ENCODE measurements at regions not wholly inside any gene's neighbourhood (a gene's known extent, or its start where the extent isn't known, plus 50 kb on each side); places are given as distances from the start of the nearest gene placed in this dataset.
A peak's percentile ranks its signal among the peaks of the same experiment; 100 is the strongest.
"Not testable (repeated sequence)": the region's sequence is repeated elsewhere in the genome, so short reads cannot be mapped to it uniquely, and the experiment has no call there.

DNA sequence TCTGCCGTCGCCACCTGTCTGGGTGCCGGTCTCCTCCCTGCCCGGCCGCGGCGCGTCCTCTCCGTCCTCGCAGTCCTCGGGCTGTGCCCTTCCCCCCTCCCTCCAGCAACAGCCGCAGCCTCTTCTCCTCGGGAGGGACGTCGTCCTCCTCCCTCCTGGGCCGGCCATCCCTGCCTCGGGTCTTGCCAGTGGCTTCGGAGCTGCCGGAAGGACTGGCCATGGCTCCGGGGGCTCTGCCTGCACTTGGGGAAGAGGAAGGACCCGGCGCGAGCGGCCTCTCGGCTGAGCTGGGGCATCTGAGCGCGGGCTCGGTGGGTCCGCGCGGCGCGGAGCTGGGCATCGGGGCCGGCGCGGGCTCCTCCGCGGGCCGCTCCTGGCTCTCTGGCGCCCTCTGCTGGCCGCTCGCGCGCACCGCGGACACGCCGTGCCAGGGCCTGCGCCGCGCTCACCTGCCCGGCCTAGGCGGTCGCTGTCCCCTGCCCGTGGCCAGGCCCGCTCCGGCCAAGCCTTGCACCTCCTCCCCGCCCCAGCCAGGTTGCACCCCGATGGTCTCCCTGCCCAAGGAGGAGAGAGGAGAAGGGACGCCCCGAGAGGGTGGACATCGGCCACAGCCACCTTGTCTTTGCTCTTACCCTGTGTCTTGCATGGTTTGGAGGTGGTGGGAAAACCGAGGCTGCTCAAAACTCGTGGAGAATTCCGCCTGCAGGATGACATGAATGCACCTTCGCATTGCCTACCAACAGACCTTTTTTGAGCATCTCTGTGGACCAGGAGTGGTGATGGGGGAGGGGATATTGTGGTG, 83.9 kb upstream of the FRG2C start:
- peak overlapping the region; percentile 29 to 37 (median 35) for H3K4me3 ChIP-seq
- H3K27me3 ChIP-seq; H3K9me3 ChIP-seq; H3K27ac ChIP-seq; H3K36me3 ChIP-seq; H3K4me1 ChIP-seq; intact Hi-C loops (cut with DNase I): not testable (repeated sequence)
- ATAC-seq (peak; percentile 59 to 78 (median 74)), DNase-seq (peak; percentile 53 to 61 (median 55))
- TF ChIP-seq, protein P1, sequence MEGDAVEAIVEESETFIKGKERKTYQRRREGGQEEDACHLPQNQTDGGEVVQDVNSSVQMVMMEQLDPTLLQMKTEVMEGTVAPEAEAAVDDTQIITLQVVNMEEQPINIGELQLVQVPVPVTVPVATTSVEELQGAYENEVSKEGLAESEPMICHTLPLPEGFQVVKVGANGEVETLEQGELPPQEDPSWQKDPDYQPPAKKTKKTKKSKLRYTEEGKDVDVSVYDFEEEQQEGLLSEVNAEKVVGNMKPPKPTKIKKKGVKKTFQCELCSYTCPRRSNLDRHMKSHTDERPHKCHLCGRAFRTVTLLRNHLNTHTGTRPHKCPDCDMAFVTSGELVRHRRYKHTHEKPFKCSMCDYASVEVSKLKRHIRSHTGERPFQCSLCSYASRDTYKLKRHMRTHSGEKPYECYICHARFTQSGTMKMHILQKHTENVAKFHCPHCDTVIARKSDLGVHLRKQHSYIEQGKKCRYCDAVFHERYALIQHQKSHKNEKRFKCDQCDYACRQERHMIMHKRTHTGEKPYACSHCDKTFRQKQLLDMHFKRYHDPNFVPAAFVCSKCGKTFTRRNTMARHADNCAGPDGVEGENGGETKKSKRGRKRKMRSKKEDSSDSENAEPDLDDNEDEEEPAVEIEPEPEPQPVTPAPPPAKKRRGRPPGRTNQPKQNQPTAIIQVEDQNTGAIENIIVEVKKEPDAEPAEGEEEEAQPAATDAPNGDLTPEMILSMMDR (IDR thresholded peaks at IDR 0.05), result peak; percentile 66 to 79 (median 72)
- 6% methylated on average over 12 of the region's 67 CpGs for WGBS (ENCODE audit: insufficient coverage, low coverage, low lambda C conversion rate, missing lambda C conversion rate)

DNA sequence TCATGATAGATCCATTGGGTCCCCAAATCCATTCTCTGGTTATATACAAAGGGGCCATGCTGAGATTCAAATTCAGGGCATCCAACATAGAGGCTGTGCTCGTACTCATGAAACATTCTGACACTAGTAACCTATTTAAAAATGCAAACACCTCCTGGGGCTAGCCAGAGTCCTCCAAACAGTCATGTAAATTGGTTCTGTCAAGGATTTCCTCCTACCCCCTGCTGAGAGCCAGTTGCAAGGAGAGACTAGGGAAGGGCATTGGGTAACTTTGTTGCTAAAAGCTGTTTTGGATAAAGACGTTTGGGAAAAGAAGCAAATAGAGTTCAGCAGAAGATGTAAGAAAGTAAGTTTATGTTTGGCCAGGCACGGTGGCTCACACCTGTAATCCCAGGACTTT, 81.6 kb upstream of the FRG2C start:
- ATAC-seq; intact Hi-C loops (cut with DNase I); H3K27ac ChIP-seq; H3K36me3 ChIP-seq; DNase-seq; H3K27me3 ChIP-seq; H3K4me1 ChIP-seq; H3K4me3 ChIP-seq; H3K9me3 ChIP-seq: not testable (repeated sequence)
- WGBS (ENCODE audit: insufficient coverage, low coverage, low lambda C conversion rate, missing lambda C conversion rate), result 26% methylated on average over 3 of the region's 3 CpGs

DNA sequence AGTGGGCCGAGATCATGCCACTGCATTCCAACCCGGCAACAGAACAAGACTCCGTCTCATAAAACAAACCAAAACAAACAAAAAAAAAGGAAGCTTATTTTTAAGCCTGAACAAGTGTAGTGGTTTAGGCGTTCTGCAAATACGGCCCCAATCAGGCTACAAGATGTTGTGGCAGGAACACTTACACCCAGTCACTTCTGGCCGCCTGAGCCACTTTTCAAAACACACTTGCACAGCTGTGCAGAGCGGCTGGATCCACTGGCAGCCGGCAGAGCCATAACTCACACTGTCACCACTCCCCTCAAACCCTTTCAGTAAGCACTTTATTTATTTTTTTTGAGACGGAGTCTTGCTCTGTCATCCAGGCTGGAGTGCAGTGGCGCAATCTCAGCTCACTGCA, 81.0 kb upstream of the FRG2C start:
- DNase-seq; H3K9me3 ChIP-seq; H3K27me3 ChIP-seq; H3K4me1 ChIP-seq; H3K36me3 ChIP-seq; intact Hi-C loops (cut with DNase I); H3K27ac ChIP-seq; H3K4me3 ChIP-seq; ATAC-seq: not testable (repeated sequence)
- 48% methylated on average over 8 of the region's 10 CpGs for WGBS (ENCODE audit: insufficient coverage, low coverage, low lambda C conversion rate, missing lambda C conversion rate)

DNA sequence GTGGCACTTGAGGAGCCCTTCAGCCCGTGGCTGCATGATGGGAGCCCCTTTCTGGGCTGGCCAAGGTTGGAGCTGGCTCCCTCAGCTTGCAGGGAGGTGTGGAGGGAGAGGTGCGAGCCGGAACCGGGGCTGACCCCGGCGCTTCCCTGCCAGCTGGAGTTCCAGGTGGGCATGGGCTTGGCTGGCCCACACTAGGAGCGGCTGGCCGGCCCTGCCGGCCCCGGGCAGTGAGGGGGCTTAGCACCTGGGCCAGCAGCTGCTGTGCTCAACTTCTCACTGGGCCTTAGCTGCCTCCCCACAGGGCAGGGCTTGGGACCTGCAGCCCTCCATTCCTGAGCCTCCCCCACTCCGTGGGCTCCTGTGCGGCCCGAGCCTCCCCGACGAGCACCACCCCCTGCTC, 76.4 kb upstream of the FRG2C start:
- H3K4me3 ChIP-seq; H3K27me3 ChIP-seq; H3K9me3 ChIP-seq; DNase-seq; H3K27ac ChIP-seq; H3K4me1 ChIP-seq; intact Hi-C loops (cut with DNase I); ATAC-seq; H3K36me3 ChIP-seq: not testable (repeated sequence)
- WGBS (ENCODE audit: insufficient coverage, low coverage, low lambda C conversion rate, missing lambda C conversion rate), result 60% methylated on average over 3 of the region's 15 CpGs

DNA sequence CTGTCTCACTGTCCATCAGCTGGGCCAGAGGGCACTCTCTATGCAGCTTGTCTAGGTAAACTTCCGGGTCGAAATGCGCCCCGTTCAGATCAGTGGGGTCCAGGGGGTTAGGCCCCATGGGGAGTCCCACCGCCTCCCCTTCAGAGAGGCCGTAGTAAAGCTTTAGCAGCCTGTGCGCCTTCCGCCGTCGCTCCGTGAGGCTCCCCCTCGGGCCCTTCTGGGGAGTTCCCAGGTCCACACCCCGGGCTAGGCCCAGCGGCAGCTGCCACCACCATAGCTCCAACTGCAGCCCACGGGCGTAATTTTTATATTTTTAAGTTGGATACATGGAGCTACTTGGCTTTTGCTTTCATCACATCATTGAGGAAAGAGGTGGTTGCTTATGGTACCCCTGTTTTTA, 73.7 kb upstream of the FRG2C start:
- H3K36me3 ChIP-seq; DNase-seq; H3K9me3 ChIP-seq; H3K27ac ChIP-seq; H3K4me3 ChIP-seq; H3K27me3 ChIP-seq; H3K4me1 ChIP-seq; intact Hi-C loops (cut with DNase I); ATAC-seq: not testable (repeated sequence)
- WGBS (ENCODE audit: insufficient coverage, low coverage, low lambda C conversion rate, missing lambda C conversion rate), result 71% methylated on average over 14 of the region's 16 CpGs

DNA sequence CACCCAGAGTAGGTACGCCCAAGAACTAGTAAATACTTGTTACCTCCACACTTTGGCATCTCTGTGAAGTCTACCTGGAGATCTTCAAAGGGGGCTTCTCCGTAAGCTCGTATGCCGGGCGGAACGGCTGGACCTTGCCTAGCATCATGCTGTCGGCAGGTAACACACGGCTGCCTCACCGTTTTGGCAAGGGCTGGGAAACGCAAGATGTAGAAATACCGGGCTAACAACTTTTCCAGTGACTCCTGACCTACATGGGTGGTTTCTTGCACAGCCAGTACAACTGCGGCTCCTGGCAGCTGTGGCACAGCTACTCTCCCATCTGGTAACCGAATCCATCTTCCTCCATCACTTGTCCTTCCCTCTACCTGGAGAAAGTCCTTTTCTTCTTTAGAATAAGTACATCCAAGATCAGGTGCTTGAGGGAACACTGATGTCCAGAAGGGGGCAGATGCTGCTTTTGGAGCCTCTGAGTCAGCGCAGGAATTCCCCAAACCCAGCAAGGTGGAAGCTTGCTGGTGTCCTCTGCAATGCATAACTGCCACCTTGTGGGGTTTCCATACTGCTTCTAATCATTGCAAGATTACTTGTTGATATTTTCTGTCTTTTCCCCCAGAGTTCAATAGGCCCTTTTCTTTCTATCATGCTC, 59.7 kb upstream of the FRG2C start:
- ATAC-seq; DNase-seq; H3K4me3 ChIP-seq; H3K9me3 ChIP-seq; H3K27ac ChIP-seq; H3K27me3 ChIP-seq; H3K36me3 ChIP-seq; intact Hi-C loops (cut with DNase I); H3K4me1 ChIP-seq: not testable (repeated sequence)
- whole genome bisulfite sequencing (ENCODE audit: insufficient coverage, low coverage, low lambda C conversion rate, missing lambda C conversion rate), result 81% methylated on average over 10 of the region's 14 CpGs
- TF ChIP-seq, protein P1 (IDR thresholded peaks at IDR 0.05), result peak; percentile 7 to 23 (median 12)

DNA sequence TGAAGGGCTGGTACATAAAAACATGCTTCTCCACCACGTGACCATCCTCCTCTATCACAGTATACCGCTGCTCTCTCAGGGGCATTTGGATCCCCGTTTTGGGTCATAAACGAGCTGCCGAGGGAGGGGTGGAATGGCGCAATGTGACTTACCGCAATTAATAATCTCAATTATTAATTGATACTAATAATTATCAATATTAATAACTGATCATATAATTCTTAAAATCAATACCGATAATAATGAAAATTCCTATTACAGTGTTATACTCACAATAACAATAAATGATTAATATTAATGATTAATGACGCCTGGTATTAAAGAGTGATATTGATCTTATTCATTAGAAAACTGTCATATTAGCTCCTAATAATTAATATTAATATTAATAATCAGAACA, 56.1 kb upstream of the FRG2C start:
- intact Hi-C loops (cut with DNase I); DNase-seq; H3K4me3 ChIP-seq; H3K27ac ChIP-seq; H3K27me3 ChIP-seq; H3K4me1 ChIP-seq; ATAC-seq; H3K9me3 ChIP-seq; H3K36me3 ChIP-seq: not testable (repeated sequence)
- 63% methylated on average over 8 of the region's 9 CpGs for WGBS (ENCODE audit: insufficient coverage, low coverage, low lambda C conversion rate, missing lambda C conversion rate)

DNA sequence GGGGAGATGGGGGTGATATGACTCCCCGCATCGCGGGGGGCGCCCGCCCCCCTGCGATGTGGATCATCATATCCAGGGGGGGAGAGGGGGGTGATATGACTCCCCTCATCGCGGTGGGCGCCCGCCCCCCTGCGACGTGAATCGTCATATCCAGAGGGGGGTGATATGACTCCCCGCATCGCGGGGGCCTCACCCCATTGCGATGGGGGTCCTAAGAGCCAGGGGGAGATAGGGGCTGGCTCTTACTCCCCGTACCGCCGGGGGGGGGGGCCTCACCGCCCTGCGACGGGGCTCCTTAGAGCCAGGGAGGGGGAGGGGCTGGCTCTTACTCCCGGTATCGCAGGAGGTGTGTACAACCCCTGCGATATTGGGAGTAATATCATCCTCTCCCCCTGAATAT, 54.5 kb upstream of the FRG2C start:
- 43% methylated on average over 7 of the region's 26 CpGs for WGBS (ENCODE audit: insufficient coverage, low coverage, low lambda C conversion rate, missing lambda C conversion rate)
- H3K27ac ChIP-seq, result not testable (repeated sequence)

More for the DNA sequence above, 54.5 kb upstream of the FRG2C start:
- H3K9me3 ChIP-seq; H3K36me3 ChIP-seq; H3K4me1 ChIP-seq; intact Hi-C loops (cut with DNase I); DNase-seq; H3K4me3 ChIP-seq; ATAC-seq; H3K27me3 ChIP-seq: not testable (repeated sequence)

Data from right lobe of liver (tissue), 6 donors.